A673 (cell line): ENCODE measurements at regions not wholly inside any gene's neighbourhood (a gene's known extent, or its start where the extent isn't known, plus 50 kb on each side); places are given as distances from the start of the nearest gene placed in this dataset.

Experiments
- BruUV-seq: library from RNA; stranded (reverse); fragments of 400-500 nt; replicated peaks from 2 replicates; lab custom pipeline; 2021; lab: Mats Ljungman, UMichigan
- CTCF ChIA-PET: fragments of 300-600 bp; sonication (Branson Sonifier 250); formaldehyde crosslinking; loops from one replicate; lab custom pipeline; 2022; ENCODE audit warnings: antibody characterized with exemption; lab: Charles Lee
- POLR2A ChIA-PET: fragments of 300-600 bp; sonication (Branson Sonifier 250); formaldehyde crosslinking; loops from one replicate; lab custom pipeline; 2022; ENCODE audit warnings: antibody characterized with exemption; ENCODE audit not compliant: low non-redundant PET; lab: Charles Lee
- DNase-seq: peaks from one replicate; pipeline ENCODE4 v3.0.0-alpha.2; 2015; ENCODE audit warnings: low spot score
- H3K27ac ChIP-seq: fragments of 200-600 bp; sonication (generic); 2 replicates; pipeline ENCODE4 v1.5.1; 2016; ENCODE audit warnings: mixed run types, low read depth, mild to moderate bottlenecking, mixed read lengths, antibody characterized with exemption, low read length; ENCODE audit not compliant: poor library complexity, severe bottlenecking
- H3K27me3 ChIP-seq: fragments of 200-600 bp; sonication (generic); replicated peaks from 2 replicates; pipeline ENCODE4 v1.6.1; 2017; ENCODE audit warnings: mixed run types, low read depth, mild to moderate bottlenecking, mixed read lengths, antibody characterized with exemption, low read length; ENCODE audit not compliant: insufficient read depth, poor library complexity
- H3K36me3 ChIP-seq: fragments of 200-600 bp; sonication (generic); 2 replicates; pipeline ENCODE4 v1.6.1; 2016; ENCODE audit warnings: mixed run types, mild to moderate bottlenecking, mixed read lengths, antibody characterized with exemption, low read length; ENCODE audit not compliant: insufficient read depth, poor library complexity, severe bottlenecking
- H3K4me1 ChIP-seq: fragments of 200-600 bp; sonication (generic); 2 replicates; pipeline ENCODE4 v1.6.1; 2017; ENCODE audit warnings: mixed run types, mild to moderate bottlenecking, mixed read lengths, antibody characterized with exemption, low read length; ENCODE audit not compliant: insufficient read depth, poor library complexity, severe bottlenecking
- H3K4me3 ChIP-seq: fragments of 200-600 bp; sonication (generic); 2 replicates; pipeline ENCODE4 v1.5.1; 2016; ENCODE audit warnings: low read depth, mixed run types, mild to moderate bottlenecking, mixed read lengths, low read length; ENCODE audit not compliant: poor library complexity, severe bottlenecking
- H3K9me3 ChIP-seq: fragments of 200-600 bp; sonication (generic); 2 replicates; pipeline ENCODE4 v1.6.1; 2016; ENCODE audit warnings: mixed run types, low read depth, mild to moderate bottlenecking, mixed read lengths, antibody characterized with exemption, low read length; ENCODE audit not compliant: poor library complexity, severe bottlenecking
- EZH2 ChIP-seq: fragments of 200-600 bp; sonication (generic); IDR thresholded peaks from 2 replicates; pipeline ENCODE4 v1.6.1; 2017; ENCODE audit warnings: borderline replicate concordance, low read depth, mild to moderate bottlenecking, mixed read lengths, antibody characterized with exemption, low read length; ENCODE audit not compliant: poor library complexity, severe bottlenecking
- intact Hi-C: fragments of 100-400 bp; cut with micrococcal nuclease; formaldehyde crosslinking; loops from one replicate; pipeline ENCODE4 v1.10.0; 2022; ENCODE audit not compliant: unreplicated experiment
- TF ChIP-seq, protein P1 (sequence below): fragments of 300-800, 200-600 bp; sonication (generic); conservative IDR thresholded peaks from 2 replicates; pipeline ENCODE4 v1.5.1; 2017; ENCODE audit warnings: low read depth, mild to moderate bottlenecking, antibody characterized with exemption, low read length, moderate library complexity, mixed read lengths

DNA sequence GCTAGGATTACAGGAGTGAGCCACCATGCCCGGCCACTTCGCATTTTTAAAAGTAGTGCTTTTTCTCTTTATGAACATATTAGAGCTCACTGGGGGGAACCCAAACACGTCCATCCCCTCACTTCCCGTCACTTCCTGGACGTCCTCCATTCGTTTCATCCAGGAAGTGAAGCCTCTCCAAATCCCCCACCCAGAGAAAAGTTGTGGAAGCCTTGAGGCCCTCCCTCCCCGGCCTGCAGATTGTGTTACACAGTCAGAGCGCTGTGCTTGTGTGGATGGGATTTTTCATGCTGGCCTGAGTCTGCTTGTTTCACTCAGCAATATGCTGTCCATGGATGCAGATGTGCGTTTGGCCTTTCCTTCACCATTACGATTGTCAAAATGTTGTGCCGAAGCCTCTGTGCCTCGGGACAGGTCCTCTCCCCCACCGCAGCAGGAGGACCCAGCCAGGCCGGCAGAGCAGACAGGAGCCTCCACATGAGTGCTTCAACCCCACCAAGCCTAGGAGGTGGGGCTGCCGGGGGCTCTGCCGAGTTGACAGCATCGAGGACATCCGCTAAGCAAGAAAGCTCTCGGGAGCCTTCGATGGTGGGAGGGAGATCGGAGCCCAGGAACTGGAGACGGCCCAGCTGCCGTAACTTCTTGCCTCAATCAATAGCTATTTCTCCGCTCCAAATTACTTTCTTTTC lies 121.6 kb upstream of the PPP1R26 start:
- Histone ChIP-seq H3K4me1 (peaks cover 5% of the 10 kb centered on the region), H3K27me3 (no peaks in the 10 kb centered on the region), H3K9me3 (no peaks in the 10 kb centered on the region), H3K27ac (no peak overlapping the region), H3K36me3 (no peaks in the 10 kb centered on the region), H3K4me3 (no peak overlapping the region)
- TF ChIP-seq EZH2, result no peak
- TF ChIP-seq, protein P1, sequence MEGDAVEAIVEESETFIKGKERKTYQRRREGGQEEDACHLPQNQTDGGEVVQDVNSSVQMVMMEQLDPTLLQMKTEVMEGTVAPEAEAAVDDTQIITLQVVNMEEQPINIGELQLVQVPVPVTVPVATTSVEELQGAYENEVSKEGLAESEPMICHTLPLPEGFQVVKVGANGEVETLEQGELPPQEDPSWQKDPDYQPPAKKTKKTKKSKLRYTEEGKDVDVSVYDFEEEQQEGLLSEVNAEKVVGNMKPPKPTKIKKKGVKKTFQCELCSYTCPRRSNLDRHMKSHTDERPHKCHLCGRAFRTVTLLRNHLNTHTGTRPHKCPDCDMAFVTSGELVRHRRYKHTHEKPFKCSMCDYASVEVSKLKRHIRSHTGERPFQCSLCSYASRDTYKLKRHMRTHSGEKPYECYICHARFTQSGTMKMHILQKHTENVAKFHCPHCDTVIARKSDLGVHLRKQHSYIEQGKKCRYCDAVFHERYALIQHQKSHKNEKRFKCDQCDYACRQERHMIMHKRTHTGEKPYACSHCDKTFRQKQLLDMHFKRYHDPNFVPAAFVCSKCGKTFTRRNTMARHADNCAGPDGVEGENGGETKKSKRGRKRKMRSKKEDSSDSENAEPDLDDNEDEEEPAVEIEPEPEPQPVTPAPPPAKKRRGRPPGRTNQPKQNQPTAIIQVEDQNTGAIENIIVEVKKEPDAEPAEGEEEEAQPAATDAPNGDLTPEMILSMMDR, result no peak
- CTCF ChIA-PET, result no interaction called here
- intact Hi-C loops, result no loop called here
- no TSS peak for BruUV-seq
- POLR2A ChIA-PET, result no interaction called here
- no peak for DNase-seq

DNA sequence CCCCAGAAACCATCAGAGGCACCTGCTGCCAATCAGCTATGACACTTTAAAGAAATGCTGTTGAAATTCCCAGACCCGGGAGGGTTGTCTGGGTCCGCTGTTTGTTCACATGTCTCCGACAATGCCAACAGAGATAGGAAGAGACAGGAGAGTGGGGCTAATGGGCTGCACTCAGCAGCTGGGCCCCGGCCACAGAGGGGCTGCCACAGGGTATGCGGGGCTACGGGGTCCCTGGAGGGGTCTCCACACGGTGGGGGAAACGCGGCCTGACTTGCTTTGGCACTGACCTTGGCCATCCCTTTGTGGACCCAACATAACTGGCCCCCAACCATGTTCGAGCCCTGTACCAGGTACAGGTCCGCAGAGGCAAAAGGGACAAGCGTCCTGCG lies 121.0 kb upstream of the PPP1R26 start:
- intact Hi-C loops, result no loop called here
- Histone ChIP-seq H3K4me1 (no peaks in the 10 kb centered on the region), H3K9me3 (no peaks in the 10 kb centered on the region), H3K36me3 (no peaks in the 10 kb centered on the region), H3K27ac (no peak overlapping the region), H3K27me3 (no peaks in the 10 kb centered on the region), H3K4me3 (no peak overlapping the region)
- no TSS peak for BruUV-seq
- no peak for DNase-seq
- no peak for TF ChIP-seq EZH2
- TF ChIP-seq, protein P1, result no peak
- ChIA-PET CTCF (no interaction called here), POLR2A (no interaction called here)

DNA sequence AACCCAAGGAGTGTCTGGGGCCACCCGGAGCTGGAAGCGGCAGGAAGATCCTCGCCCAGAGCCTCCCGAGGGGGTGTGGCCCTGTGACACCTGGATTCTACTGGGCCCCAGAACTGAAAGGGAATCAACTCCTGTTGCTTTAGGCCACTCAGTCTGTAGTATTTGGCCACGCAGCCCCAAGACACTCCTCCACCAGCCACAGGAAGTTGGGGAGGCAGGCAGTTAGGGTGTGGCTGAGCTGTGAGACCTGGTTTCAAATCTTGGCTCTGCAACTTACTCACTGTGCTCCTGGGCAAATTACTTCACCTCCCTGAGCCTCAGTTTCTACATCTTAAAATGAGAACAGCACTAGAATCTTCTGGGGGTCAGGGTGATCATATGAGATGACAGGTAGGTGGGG lies 119.8 kb upstream of the PPP1R26 start:
- intact Hi-C loops, result no loop called here
- no peaks in the 10 kb centered on the region for H3K4me1 ChIP-seq
- TF ChIP-seq, protein P1, result no peak
- no peak for TF ChIP-seq EZH2
- no peaks in the 10 kb centered on the region for H3K36me3 ChIP-seq
- BruUV-seq, result no TSS peak
- H3K4me3 ChIP-seq, result no peak overlapping the region
- DNase-seq, result no peak
- H3K27me3 ChIP-seq, result no peaks in the 10 kb centered on the region
- ChIA-PET CTCF (no interaction called here), POLR2A (no interaction called here)
- no peaks in the 10 kb centered on the region for H3K9me3 ChIP-seq
- no peak overlapping the region for H3K27ac ChIP-seq
